GM10266 (cell line): ENCODE measurements at regions not wholly inside any gene's neighbourhood (a gene's known extent, or its start where the extent isn't known, plus 50 kb on each side); places are given as distances from the start of the nearest gene placed in this dataset.

ENCODE experiments used
- DNase-seq: peaks from one replicate; pipeline ENCODE4 v3.0.0; 2012; ENCODE audit errors: extremely low spot score
- CTCF ChIP-seq: IDR thresholded peaks from 2 replicates; pipeline ENCODE4 v1.5.1; 2012; ENCODE audit warnings: mild to moderate bottlenecking, low read depth; ENCODE audit not compliant: control insufficient read depth, insufficient read depth; ENCODE audit errors: missing control alignments

GRCh38 chr4:123043793-123044425 is 121.5 kb upstream of the NUDT6 start:
- DNase-seq, result no peak
- TF ChIP-seq CTCF, result no peak

GRCh38 chr4:123046096-123046495 is 123.7 kb upstream of the NUDT6 start:
- DNase-seq, result no peak
- no peak for TF ChIP-seq CTCF

- no peak for TF ChIP-seq CTCF
- no peak for DNase-seq
Observed at GRCh38 chr4:123050018-123050417, 127.6 kb upstream of the NUDT6 start.

GRCh38 chr4:123052007-123052406 is 129.6 kb upstream of the NUDT6 start:
- no peak for TF ChIP-seq CTCF
- no peak for DNase-seq

- no peak for DNase-seq
- TF ChIP-seq CTCF, result no peak
Observed at GRCh38 chr4:123055943-123056342, 133.5 kb upstream of the NUDT6 start.

- no peak for TF ChIP-seq CTCF
- DNase-seq, result no peak
Observed at GRCh38 chr4:123060039-123060770, 137.8 kb upstream of the NUDT6 start.

GRCh38 chr4:123064390-123064789 is 142.0 kb upstream of the NUDT6 start:
- DNase-seq, result no peak
- TF ChIP-seq CTCF, result no peak
